LNCAP (cell line): ENCODE measurements at regions not wholly inside any gene's neighbourhood (a gene's known extent, or its start where the extent isn't known, plus 50 kb on each side); places are given as distances from the start of the nearest gene placed in this dataset.

Experiments
- CTCF ChIP-seq: fragments of 450-650 bp; IDR thresholded peaks from 2 replicates; pipeline ENCODE4 v1.5.1; 2017; ENCODE audit warnings: mild to moderate bottlenecking

DNA sequence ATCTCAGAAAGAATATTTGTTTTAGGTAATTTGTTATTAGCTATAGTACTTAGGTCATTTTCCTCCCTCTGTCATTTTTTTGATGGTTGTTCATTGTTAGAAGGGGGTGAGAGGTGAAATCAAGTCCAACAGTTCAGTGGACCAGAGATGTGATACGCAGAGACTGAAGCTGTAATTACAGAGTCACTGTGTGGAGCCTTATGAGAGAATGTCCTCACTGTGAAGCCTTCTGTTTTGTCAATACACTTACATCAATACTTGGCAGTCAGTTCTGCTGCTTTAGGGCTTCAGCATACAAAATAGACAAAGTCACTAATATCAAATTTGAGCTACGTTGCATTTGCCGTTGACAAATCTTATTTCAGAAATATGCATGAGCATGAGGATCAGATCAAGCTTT is 692.5 kb downstream of the C4orf33 start:
- no peak for TF ChIP-seq CTCF

DNA sequence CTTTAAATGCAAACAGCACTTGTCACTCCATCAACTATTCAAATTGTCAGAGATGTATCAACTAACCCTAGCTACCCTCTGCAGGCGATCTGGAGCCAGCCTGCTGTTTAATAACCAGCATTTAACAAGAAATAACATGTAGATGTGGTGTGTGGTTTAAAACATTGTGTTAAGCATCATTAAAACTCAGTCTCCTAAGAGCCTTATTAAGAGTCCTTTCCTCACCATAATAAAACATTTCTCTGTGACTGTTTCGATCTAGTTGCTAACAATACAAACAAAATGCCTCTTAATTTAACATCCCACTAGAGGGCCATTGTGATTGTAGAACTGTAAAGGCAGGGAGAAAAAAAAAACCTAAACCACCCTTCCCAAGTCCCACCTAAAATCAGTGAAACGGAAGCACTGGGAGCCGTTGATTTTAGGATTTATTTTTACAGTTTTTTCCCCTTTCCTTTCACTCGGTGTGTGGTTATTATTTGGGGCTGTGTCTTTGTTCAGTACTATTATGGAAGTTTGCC is 708.6 kb downstream of the C4orf33 start:
- TF ChIP-seq CTCF, result no peak

- TF ChIP-seq CTCF, result no peak
Observed at GRCh38 chr4:129806986-129807385, 711.0 kb downstream of the C4orf33 start.

DNA sequence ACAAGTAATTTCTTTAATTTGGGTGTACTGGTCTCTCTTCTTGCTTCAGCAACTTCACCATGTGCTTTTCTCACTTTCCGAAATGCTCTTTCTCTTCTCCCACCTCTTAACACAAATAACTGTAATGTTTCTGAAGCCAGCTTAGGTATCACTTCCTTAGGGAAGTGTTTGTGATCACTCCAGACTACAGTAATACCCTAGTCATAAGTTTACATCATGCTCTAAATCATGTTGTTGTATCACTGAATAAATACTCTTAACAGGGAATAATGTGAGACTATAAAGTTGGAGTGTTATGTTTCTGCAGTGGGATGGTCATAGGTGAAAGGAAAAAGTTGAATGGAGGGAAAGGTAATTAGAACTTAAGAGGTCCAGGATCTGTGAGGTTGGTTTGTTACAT is 712.3 kb downstream of the C4orf33 start:
- TF ChIP-seq CTCF, result no peak

GRCh38 chr4:129821073-129821472 is 725.1 kb downstream of the C4orf33 start:
- no peak for TF ChIP-seq CTCF

DNA sequence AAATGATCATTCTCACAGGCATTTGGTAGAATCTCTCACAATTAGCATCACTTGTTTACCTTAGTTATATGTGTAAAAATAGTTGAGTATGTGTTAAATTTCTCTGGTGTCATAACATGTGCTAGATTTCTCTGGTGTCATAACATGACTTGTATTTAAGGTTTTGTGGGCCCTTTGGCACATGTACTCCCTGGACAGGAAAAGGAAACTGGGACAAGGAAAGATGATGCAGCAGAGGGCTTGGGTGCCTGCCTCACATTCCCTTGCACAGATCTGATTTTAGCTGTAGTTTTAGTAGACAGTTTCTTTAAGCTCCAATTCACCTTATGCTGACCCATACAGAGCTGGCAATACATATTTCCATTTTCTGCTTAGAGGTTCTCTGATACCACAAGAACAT is 726.0 kb downstream of the C4orf33 start:
- no peak for TF ChIP-seq CTCF

DNA sequence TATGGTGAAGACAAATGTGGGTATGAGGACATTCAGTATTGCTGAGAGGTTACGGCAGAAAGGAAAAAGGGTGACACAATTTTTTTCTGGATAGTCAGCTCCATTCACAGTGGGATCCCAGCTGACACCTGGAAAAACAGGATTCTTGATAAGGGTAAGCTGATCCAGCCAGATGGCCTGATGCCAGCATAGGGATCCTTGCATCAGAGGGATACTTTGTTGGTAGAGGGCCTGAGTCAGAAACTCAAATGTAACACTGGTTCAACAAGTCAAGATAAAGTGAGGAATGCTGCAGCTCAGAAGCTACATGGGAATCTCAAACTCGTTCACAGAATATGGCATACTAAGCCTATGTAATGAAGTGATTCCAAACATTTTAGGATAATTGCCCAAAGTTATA is 726.7 kb downstream of the C4orf33 start:
- TF ChIP-seq CTCF, result no peak

GRCh38 chr4:129823105-129823504 is 727.2 kb downstream of the C4orf33 start:
- no peak for TF ChIP-seq CTCF
